RPMI8226 (cell line): ENCODE measurements at regions not wholly inside any gene's neighbourhood (a gene's known extent, or its start where the extent isn't known, plus 50 kb on each side); places are given as distances from the start of the nearest gene placed in this dataset.
"Not testable (repeated sequence)": the region's sequence is repeated elsewhere in the genome, so short reads cannot be mapped to it uniquely, and the experiment has no call there.

Experiments used
- DNase-seq: peaks from one replicate; pipeline ENCODE4 v3.0.0-alpha.2; 2015

- peak; percentile 38 for DNase-seq
Observed at GRCh38 chr13:24997367-24997967, 98.5 kb upstream of the PABPC3 start.

- no peak for DNase-seq
Observed at GRCh38 chr13:24998433-24998832, 97.5 kb upstream of the PABPC3 start.

DNA sequence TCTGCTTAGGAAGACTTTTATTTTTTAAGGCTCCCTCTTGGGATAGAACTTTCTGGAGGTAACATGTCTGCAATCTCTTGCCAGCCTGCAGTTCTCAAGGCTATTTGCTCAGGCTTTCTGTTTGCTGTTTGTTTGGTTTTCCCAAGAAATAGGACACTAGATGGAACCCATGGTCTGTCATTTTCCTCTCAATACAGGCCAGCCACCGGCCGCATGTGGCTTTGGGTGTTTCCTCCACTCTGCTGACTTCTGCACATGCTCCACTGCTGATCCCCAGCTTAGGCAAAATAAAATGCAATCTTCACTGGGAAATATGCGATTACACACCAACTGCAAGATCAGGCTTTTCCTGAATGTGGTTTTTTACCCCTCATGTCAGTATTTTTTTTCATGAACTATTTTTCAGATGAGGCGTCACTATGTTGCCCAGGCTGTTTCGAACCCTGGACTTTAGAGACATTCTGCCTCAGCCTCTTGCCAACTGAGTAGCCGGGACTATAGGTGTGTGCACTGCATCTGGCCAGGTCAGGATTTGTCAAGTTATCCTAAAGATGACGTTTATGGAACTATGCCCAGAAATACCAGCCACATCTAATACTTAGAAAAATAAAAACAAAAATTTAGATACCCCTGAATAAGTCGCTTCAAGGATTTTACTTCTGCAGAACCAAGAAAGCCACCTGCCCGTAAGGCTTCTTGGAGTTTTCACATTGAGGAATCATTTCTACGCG, 94.3 kb upstream of the PABPC3 start:
- no peak for DNase-seq

GRCh38 chr13:25002311-25002710, 93.6 kb upstream of the PABPC3 start:
- not testable (repeated sequence) for DNase-seq

DNA sequence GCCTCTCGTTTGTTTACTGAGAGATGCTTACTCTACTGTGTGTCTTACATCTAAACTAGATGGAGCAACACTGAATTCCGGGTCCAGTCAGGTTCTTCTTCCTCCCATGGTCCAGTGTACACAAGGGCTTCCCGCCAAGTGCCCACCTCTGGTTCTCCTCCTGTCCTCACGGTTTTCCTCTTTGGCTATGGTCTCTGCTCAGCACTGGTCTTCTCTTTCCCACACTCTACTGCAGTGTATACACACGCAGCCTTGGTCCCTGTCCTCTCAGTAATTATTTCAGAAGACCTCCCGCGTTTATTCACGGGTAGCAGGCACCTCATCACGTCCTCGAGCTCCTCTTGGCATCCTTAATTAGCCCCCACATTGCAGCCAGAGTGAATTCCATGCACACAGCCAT, 91.4 kb upstream of the PABPC3 start:
- not testable (repeated sequence) for DNase-seq

DNA sequence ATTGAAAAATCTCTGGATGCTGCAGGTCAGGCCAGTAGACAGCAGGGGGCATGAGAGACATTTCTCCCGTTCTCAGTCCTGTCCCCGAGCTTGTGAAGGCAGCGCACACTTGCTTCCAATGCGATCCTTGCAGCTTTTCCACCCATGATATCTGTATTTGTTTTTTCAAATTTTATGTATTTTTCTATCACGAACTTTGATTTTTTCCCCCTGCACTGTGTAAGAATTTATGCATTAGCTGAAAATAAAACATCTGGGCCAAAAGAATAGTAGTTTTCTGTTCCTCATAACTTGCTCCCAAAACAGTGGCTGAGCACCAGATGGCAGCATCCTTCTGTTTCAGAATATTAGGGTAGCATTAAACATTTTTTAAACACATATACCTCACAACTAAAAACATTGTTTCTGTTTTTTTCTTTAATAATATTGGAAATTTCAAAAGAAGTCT, 90.9 kb upstream of the PABPC3 start:
- peak; percentile 28 for DNase-seq

GRCh38 chr13:25007389-25007788, 88.5 kb upstream of the PABPC3 start:
- DNase-seq = not testable (repeated sequence)

DNA sequence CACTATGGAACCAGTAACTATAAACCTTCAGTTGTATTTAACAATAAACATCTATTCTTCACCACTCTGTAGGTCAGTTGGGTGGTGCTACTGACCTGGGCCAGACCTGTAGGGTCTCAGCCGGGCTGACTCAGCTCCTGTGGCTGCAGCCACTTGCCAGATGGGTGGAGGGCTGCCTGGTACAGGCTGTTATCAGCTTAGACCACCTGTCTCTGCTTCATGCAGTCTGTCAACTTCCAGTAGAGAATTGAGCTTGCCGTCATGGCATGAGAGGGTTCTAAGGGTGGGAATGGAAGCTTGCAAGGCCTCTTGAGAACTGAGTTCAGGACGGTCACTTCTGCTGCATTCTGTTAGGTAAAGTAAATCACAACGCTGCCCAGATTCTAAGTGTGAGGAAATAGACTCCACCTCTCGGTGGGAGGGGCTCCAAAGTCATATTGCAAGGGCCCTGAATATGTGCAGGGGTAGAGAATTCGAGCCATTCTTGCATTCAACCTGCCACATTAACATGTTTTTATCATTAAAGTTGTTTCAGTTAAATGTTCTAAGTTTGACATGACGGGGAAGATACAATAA, 81.5 kb upstream of the PABPC3 start:
- DNase-seq = not testable (repeated sequence)

GRCh38 chr13:25017176-25017575, 78.8 kb upstream of the PABPC3 start:
- DNase-seq = not testable (repeated sequence)

- peak; percentile 54 for DNase-seq
Observed at GRCh38 chr13:25017808-25018728, 77.9 kb upstream of the PABPC3 start.

DNA sequence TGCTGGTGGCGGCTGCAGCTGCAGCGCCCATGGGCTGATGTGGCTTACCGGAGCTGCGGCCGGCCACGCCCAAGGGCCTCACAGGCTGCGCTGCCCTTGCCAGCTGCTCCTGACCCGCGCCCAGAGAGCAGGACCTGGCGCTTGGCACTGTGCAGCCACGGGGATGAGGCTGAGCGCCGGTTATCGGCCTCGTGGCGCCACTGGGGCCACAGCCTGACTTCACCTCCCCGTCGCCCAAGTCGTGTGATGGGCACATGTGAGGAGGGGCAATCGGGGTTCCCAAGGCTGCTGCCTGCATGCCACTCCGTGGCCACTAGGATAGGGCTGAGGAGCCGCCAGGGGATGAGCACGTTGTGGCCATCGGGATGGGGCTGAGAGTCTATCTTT, 77.2 kb upstream of the PABPC3 start:
- DNase-seq = peak; percentile 29

- not testable (repeated sequence) for DNase-seq
Observed at GRCh38 chr13:25019741-25020140, 76.2 kb upstream of the PABPC3 start.

DNA sequence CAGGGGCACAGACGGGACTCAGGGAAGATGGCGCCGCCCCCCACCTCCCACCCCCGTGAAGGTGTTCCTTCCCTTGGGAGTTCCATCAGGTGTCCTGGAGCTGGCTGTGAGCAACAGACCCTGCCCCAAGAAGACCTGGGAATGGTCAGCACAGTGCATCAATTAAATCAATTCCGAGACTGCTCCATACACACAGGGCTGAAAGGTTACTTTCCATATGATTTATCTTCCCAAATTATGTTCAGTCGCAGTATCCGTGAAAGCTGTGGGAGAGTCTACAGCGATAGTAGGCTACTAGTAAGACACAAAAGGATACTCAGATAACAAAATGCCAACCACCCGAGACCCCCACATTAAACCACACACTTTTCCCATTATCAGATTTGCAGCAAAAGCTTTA, 71.8 kb upstream of the PABPC3 start:
- DNase-seq = no peak

- no peak for DNase-seq
Observed at GRCh38 chr13:25032160-25032559, 63.8 kb upstream of the PABPC3 start.

DNA sequence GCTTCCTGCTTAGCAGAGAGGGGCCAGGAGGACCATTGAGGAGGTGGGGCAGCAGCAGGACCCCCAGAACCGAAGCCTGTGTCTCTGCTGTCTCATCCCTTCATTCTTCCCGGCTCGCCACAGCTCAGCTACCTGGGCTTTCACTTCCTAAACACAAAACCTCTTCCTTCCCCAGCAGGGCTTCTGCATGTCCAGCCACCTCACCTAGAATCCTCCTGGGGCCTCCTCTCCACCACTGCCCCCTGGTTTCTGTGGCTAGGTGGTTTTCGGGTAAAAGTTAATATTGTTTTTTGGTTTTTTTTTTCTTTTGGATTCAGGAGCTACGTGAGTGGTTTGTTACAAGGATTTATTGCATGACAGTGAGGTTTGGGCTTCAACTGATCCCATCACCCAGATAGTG, 61.8 kb upstream of the PABPC3 start:
- DNase-seq = no peak

- DNase-seq = peak; percentile 60
Observed at GRCh38 chr13:25037057-25037813, 58.7 kb upstream of the PABPC3 start.

GRCh38 chr13:25042151-25042865, 53.6 kb upstream of the PABPC3 start:
- DNase-seq = no peak

DNA sequence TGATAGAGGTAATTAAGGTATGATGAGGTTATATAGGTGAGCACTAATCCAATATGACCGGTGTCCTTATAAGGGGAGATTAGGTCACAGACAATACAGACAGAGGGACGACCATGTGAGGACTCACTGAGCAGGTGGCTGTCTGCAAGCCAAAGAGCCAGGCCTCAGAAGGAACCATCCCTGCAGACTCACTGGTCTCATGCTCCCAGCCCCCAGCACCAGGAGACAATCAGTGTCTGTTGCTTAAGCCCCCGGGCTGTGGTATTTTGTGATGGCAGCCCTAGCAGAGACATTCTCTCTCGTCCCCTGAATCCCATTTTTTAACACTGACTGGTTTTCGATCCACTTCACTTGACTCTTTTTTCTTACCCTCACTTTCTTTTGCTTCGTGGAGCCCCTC, 51.9 kb upstream of the PABPC3 start:
- no peak for DNase-seq
